ENCODE measurements at regions not wholly inside any gene's neighbourhood (a gene's known extent, or its start where the extent isn't known, plus 50 kb on each side); places are given as distances from the start of the nearest gene placed in this dataset.

GRCh38 chr14:49287004-49287403 lies 299.2 kb downstream of the RPS29 start:
- Histone ChIP-seq H3K4ac (ENCODE audit: low read depth, low read length) (no peak overlapping the region), H2BK20ac (ENCODE audit: low read depth, low read length, poor library complexity, severe bottlenecking) (no peak overlapping the region), H3K14ac (ENCODE audit: insufficient read depth, low read length) (no peak overlapping the region), H3K23me2 (ENCODE audit: insufficient read length, low read depth, low read length, poor library complexity, severe bottlenecking) (peaks cover 2% of the 10 kb centered on the region), H3K27ac (ENCODE audit: insufficient read length, low read depth, low read length) (no peak overlapping the region), H3K4me1 (ENCODE audit: insufficient read depth, low read length) (no peaks in the 10 kb centered on the region), H3T11ph (ENCODE audit: low read length) (no peak overlapping the region), H2BK12ac (ENCODE audit: insufficient read length, low read depth, low read length) (no peak overlapping the region), H3K18ac (ENCODE audit: insufficient read length, low read depth, low read length) (no peak overlapping the region), H3K9me3 (ENCODE audit: control insufficient read depth, low read depth, low read length) (no peaks in the 10 kb centered on the region), H3K9ac (ENCODE audit: extremely low read depth, insufficient read length, low read length) (no peak overlapping the region), H2BK120ac (ENCODE audit: low read depth, low read length, poor library complexity, severe bottlenecking) (no peak overlapping the region), H3K79me1 (ENCODE audit: insufficient read depth, low read depth, low read length, poor library complexity, severe bottlenecking) (no peaks in the 10 kb centered on the region), H3K79me2 (ENCODE audit: insufficient read depth, low read length) (no peaks in the 10 kb centered on the region), H4K5ac (ENCODE audit: insufficient read length, low read depth, low read length) (no peak overlapping the region), H3K4me2 (ENCODE audit: insufficient read depth, insufficient read length, low read length) (no peak overlapping the region), H4K8ac (replicated peaks; ENCODE audit: insufficient read length, low read depth, low read length) (no peak overlapping the region), H2BK15ac (ENCODE audit: low read depth, low read length) (no peak overlapping the region), H2AFZ (ENCODE audit: low read length) (no peak overlapping the region), H3K27me3 (ENCODE audit: insufficient read depth, low read length) (no peaks in the 10 kb centered on the region), H2BK5ac (ENCODE audit: insufficient read length, low read length) (no peak overlapping the region), H2AK5ac (ENCODE audit: insufficient read length, low read length) (no peak overlapping the region), H4K20me1 (ENCODE audit: control insufficient read depth, insufficient read depth, insufficient read length) (no peaks in the 10 kb centered on the region), H3K56ac (ENCODE audit: insufficient read length, low read depth, low read length) (no peak overlapping the region), H4K91ac (ENCODE audit: insufficient read length, low read depth, low read length) (no peak overlapping the region), H3K23ac (ENCODE audit: insufficient read length, low read depth, low read length) (no peak overlapping the region)
- Mint-ChIP-seq H3K4me1 (peaks cover 0 to 4% of the 10 kb centered on the region in 2 experiments; a peak in 2 of 4 replicates), H3K4me3 (no peak overlapping the region), H3K27me3 (ENCODE audit: low read depth) (peaks cover 2% of the 10 kb centered on the region; the same call in 1 of the 2 replicates), H3K27ac (no peak overlapping the region), H3K9me3 (no peaks in the 10 kb centered on the region; a peak in 1 of 5 replicates), H3K36me3 (ENCODE audit: insufficient read depth in 1 of 3, low read depth in 3 of 3) (no peaks in the 10 kb centered on the region)
- no peak for TF ChIP-seq CTCF (conservative IDR thresholded peaks at IDR 0.05)
- WGBS (ENCODE audit: extremely low coverage, insufficient read length, low lambda C conversion rate): no CpG with 5 or more reads among the region's 5 CpGs
- no peak for DNase-seq

Measured in H9 (cell line).